HG03520 (cell line): ENCODE measurements at regions not wholly inside any gene's neighbourhood (a gene's known extent, or its start where the extent isn't known, plus 50 kb on each side); places are given as distances from the start of the nearest gene placed in this dataset.

Experiments used
- ATAC-seq: cut with Tn5 transposase; IDR thresholded peaks from one replicate; pipeline ENCODE4 v1.9.1; 2021; ENCODE audit warnings: mild to moderate bottlenecking, moderate library complexity; ENCODE audit not compliant: unreplicated experiment

DNA sequence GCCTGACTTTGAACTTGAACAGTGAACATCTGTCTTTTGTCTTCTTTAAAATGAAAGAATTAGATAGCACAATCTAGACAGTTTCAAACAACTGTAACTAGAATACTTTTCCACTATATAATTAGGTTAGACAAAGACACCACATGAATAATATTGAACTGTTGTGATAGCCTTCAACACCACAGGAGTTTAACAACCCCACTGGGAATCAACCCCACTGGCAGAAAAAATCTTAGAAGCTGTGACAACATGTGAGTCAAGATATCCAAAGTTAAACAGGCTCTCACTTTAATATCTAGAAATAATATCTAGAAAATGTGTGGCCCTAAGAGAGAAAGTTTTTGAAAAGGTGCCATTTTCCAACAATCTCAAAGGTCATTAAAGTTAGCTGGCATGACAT lies 64.4 kb upstream of the PRICKLE2 start:
- ATAC-seq = no peak

DNA sequence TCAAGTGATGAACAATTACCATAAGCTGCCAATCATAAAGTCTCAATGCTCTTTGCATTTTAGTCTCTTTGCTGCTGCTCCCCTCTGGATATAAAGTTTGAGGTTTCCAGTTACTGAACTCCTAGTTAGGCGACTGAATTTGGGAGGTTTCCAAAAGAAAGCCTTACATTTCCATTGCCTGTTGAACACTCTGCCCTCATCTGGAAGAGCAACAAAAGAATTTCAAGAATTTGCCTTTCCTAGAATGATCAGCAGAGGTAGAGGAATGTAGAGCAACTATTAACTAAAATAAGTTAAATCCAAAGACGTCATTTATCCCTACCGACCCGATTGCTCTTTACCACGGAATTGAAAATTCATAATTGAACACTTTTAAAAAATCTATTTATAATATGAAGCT lies 53.4 kb upstream of the PRICKLE2 start:
- no peak for ATAC-seq

DNA sequence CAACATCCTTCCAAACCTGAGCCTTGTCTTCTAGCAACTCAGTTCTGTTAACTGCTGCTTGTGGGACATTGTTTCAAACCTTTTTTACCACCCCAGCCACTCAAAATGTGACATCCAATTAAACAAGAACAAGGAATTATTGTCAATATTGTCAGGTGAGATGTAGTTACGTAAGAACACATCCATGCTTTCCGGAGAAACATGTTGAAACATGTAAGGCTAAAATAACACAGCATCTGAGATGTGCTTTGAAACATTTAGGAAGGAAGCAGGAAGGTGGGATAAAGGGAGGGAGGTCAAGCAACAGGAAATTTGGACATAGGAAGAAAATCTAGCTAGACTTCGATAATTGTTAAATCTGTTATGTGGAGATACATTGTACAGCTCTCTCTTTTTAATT lies 50.9 kb upstream of the PRICKLE2 start:
- no peak for ATAC-seq
